ENCODE measurements at regions not wholly inside any gene's neighbourhood (a gene's known extent, or its start where the extent isn't known, plus 50 kb on each side); places are given as distances from the start of the nearest gene placed in this dataset.

GRCh38 chr18:34978953-34979608, 62.1 kb upstream of the MAPRE2 start:
- TF ChIP-seq CTCF (IDR thresholded peaks at IDR 0.05; ENCODE audit: insufficient read depth, low read length) (no peak), POLR2AphosphoS5 (IDR thresholded peaks at IDR 0.05; ENCODE audit: low read depth) (0 out of 2 replicates have a peak, but pooled peaks have one; percentile 17), GABPA (IDR thresholded peaks at IDR 0.05; ENCODE audit: low read depth) (no peak), SPI1 (IDR thresholded peaks at IDR 0.05; ENCODE audit: borderline replicate concordance, low read depth) (no peak)

Measured in HL-60 (cell line).